ENCODE measurements at regions not wholly inside any gene's neighbourhood (a gene's known extent, or its start where the extent isn't known, plus 50 kb on each side); places are given as distances from the start of the nearest gene placed in this dataset.

DNA sequence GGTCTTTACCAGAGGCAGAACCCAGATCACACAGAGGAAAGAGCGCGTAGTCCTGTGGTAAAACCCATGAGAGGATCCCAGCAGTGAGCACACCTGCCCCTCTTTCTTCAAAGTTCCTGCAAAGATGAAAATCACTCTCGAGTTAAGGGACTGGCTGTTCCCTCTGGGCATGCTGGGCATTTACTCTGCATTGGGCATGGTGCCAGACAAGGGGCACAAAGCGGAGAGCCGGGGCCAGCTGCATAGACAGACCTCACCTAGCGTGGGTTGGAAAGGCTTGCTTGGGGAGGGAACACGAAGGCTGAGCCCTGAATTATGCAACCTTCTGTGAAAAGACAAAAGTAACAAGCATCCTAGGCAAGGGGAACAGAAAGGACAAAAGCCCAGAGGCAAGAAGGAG, 120.0 kb upstream of the TCERG1L start:
- H4K20me1 ChIP-seq (ENCODE audit: insufficient read depth) = no peaks in the 10 kb centered on the region

GRCh38 chr10:131431978-131432690, 120.6 kb upstream of the TCERG1L start:
- Histone ChIP-seq H3K27ac (ENCODE audit: low read length) (no peak overlapping the region), H3K27me3 (ENCODE audit: insufficient read depth, low read depth, low read length) (no peaks in the 10 kb centered on the region), H3K9ac (ENCODE audit: low read length) (no peak overlapping the region), H3K4me2 (ENCODE audit: low read length) (no peak overlapping the region), H3K79me2 (replicated peaks; ENCODE audit: insufficient read depth, low read length) (no peaks in the 10 kb centered on the region), H3F3A (ENCODE audit: insufficient read depth, low read length, poor library complexity, severe bottlenecking) (no peaks in the 10 kb centered on the region), H2AFZ (ENCODE audit: low read depth, low read length) (no peak overlapping the region), H3K9me3 (ENCODE audit: low read length) (no peaks in the 10 kb centered on the region), H4K20me1 (ENCODE audit: insufficient read depth) (no peaks in the 10 kb centered on the region), H3K4me3 (ENCODE audit: low read length) (no peak overlapping the region), H3K36me3 (ENCODE audit: insufficient read depth, low read length) (no peaks in the 10 kb centered on the region), H3K9me2 (ENCODE audit: insufficient read depth, low read length) (no peaks in the 10 kb centered on the region)
- no peak for TF ChIP-seq SMC3 (conservative IDR thresholded peaks at IDR 0.05; ENCODE audit: poor library complexity)
- TF ChIP-seq MXI1 (conservative IDR thresholded peaks at IDR 0.05; ENCODE audit: poor library complexity, severe bottlenecking) = no peak
- TF ChIP-seq RAD21 (conservative IDR thresholded peaks at IDR 0.05) = no peak
- no peak for TF ChIP-seq POLR2AphosphoS5 (IDR thresholded peaks at IDR 0.05)
- TF ChIP-seq TAF1 (IDR thresholded peaks at IDR 0.05; ENCODE audit: low read depth) = no peak
- TF ChIP-seq EP300 (conservative IDR thresholded peaks at IDR 0.05; ENCODE audit: poor library complexity, severe bottlenecking) = no peak
- no peak for TF ChIP-seq CTCF (IDR thresholded peaks at IDR 0.05; ENCODE audit: poor library complexity, severe bottlenecking)
- no peak for TF ChIP-seq EZH2 (IDR thresholded peaks at IDR 0.05; ENCODE audit: borderline replicate concordance, insufficient read depth, low read length, poor library complexity, severe bottlenecking)

More for the DNA sequence above, 120.0 kb upstream of the TCERG1L start:
- no peaks in the 10 kb centered on the region for H3K27me3 ChIP-seq (ENCODE audit: insufficient read depth, low read depth, low read length)
- no peaks in the 10 kb centered on the region for H3K9me3 ChIP-seq (ENCODE audit: low read length)
- H3K4me3 ChIP-seq (ENCODE audit: low read length) = no peak overlapping the region
- H3F3A ChIP-seq (ENCODE audit: insufficient read depth, low read length, poor library complexity, severe bottlenecking) = no peaks in the 10 kb centered on the region
- no peak overlapping the region for H3K27ac ChIP-seq (ENCODE audit: low read length)
- H3K36me3 ChIP-seq (ENCODE audit: insufficient read depth, low read length) = no peaks in the 10 kb centered on the region
- no peak overlapping the region for H3K4me2 ChIP-seq (ENCODE audit: low read length)
- H3K9me2 ChIP-seq (ENCODE audit: insufficient read depth, low read length) = no peaks in the 10 kb centered on the region
- H3K9ac ChIP-seq (ENCODE audit: low read length) = no peak overlapping the region
- no peak overlapping the region for H2AFZ ChIP-seq (ENCODE audit: low read depth, low read length)
- H3K79me2 ChIP-seq (replicated peaks; ENCODE audit: insufficient read depth, low read length) = no peaks in the 10 kb centered on the region
- TF ChIP-seq EP300 (conservative IDR thresholded peaks at IDR 0.05; ENCODE audit: poor library complexity, severe bottlenecking) (no peak), POLR2AphosphoS5 (IDR thresholded peaks at IDR 0.05) (no peak), SMC3 (conservative IDR thresholded peaks at IDR 0.05; ENCODE audit: poor library complexity) (no peak), CTCF (IDR thresholded peaks at IDR 0.05; ENCODE audit: poor library complexity, severe bottlenecking) (no peak), REST (IDR thresholded peaks at IDR 0.05; ENCODE audit: borderline replicate concordance) (no peak), EZH2 (IDR thresholded peaks at IDR 0.05; ENCODE audit: borderline replicate concordance, insufficient read depth, low read length, poor library complexity, severe bottlenecking) (no peak), RAD21 (conservative IDR thresholded peaks at IDR 0.05) (no peak), MXI1 (conservative IDR thresholded peaks at IDR 0.05; ENCODE audit: poor library complexity, severe bottlenecking) (no peak)
